HG03571 (cell line): ENCODE measurements at regions not wholly inside any gene's neighbourhood (a gene's known extent, or its start where the extent isn't known, plus 50 kb on each side); places are given as distances from the start of the nearest gene placed in this dataset.
"Not testable (repeated sequence)": the region's sequence is repeated elsewhere in the genome, so short reads cannot be mapped to it uniquely, and the experiment has no call there.

Source experiments
- ATAC-seq: cut with Tn5 transposase; IDR thresholded peaks from one replicate; pipeline ENCODE4 v1.9.1; 2021; ENCODE audit not compliant: unreplicated experiment

DNA sequence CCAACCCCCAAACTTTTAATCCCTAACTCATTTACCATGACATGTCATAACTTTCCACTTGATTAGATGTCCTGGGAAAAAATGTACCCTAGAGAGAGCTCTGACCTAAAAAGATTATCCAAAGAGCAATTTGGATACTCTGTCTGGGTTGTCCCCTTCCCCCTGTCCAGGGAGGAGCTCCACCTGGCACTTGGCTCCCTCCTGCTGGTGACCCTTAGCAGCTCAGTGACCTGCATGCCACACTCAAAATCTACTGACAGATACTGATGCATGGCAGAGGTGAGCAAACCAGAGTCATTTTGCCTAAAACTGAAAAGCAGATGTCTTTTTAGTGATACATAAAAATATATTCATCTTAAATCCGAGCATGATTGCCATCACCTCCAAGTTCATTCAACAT, 442.3 kb upstream of the CHRM3 start:
- ATAC-seq = no peak

DNA sequence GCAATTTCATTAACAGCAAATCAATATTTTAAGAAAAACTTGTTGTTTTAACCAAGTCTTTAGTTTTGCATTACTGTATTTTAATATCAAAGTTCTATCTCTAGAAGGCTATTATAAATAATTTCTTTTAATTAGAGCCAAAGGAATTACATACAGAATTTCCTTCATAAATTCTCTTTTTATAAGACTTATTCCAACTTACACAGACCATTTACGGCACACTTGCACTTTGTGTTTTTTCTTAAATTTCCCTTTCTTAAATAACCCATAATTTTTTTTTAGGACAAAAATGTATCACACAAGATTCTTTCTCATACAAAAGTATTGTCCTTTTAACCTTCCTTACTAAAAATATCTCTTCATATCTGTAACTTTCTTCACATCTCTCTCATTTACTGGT, 458.5 kb upstream of the CHRM3 start:
- no peak for ATAC-seq

DNA sequence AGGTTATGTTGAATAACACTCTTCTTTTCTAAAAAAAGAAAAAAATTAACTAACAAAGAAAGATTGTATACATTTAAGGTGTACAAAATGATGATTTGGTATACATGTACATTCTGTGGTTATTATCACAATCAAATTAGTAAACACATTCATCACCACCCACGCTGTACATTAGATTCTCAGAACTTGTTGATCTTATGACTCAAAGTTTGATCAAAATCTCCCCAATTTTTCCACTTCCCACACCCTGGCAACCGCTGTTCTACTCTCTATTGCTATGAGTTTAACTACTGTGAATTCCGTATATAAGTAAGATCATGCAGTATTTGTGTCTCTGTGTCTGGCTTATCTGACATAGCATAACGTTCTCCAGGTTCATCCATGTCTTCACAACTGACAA, 469.5 kb upstream of the CHRM3 start:
- no peak for ATAC-seq

DNA sequence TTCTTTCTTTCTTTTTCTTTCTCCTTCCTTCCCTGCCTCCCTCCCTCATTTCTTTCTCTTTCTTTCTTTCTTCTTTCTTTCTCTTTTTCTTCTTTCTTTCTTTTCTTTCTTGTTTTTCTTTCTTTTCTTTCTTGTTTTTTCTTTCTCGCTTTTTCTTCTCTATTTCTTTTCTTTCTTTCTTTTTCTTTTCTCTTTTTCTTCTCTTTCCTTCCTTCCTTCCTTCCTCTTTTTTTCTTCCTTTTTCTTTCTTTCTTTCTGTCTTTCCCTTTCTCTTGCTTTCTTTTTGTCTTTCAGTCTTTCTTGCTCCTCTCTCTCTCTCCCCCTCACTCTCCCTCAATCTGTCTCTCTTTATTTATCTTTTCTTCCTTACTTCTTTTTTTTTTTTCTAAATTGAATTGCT, 472.0 kb upstream of the CHRM3 start:
- ATAC-seq = no peak

DNA sequence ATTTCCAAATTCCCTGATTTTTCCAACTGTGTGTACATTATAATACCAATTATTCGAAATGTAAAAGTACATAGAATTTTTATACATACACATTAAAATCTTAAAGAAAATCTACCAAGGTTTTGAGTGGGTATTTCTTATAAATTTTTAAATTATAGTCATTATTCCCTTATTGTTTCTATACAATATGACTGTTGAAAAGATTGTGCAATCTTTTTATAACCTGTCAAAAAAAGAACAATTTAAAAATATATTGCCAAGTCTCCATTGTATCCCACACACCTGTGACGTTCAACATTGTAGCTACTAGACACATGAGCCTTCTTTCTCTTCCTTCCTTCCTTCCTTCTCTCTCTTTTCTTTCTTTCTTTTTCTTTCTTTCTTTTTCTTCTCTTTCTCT, 473.2 kb upstream of the CHRM3 start:
- no peak for ATAC-seq

DNA sequence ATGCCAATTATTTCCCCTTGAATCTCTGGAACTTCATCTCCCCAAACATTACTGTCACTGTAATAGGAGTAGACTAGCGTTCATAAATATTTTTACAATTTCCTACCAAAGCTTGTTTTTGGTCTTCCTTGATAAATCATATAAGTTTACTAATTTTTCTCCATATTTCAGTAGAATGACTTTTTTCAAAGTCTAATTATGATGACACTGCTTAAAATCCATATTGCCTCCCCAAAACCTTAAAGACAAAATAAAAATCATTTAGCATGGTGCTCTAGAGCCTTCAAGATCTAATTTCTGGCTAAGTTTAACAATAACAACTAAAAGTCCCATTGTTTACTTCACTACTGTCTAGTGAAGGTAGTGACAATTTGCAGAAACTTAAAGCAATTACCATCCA, 474.2 kb upstream of the CHRM3 start:
- no peak for ATAC-seq

DNA sequence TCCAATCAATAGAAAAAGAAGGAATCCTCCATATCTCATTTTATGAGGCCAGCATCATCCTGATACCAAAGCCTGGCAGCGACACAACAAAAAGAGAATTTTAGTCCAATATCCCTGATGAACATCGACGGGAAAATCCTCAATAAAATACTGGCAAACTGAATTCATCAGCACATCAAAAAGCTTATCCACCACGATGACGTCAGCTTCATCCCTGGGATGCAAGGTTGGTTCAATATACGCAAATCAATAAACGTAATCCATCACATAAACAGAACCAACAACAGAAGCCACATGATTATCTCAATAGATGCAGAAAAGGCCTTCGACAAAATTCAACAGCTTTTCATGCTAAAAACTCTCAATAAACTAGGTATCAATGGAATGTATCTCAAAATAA, 483.6 kb upstream of the CHRM3 start:
- not testable (repeated sequence) for ATAC-seq

DNA sequence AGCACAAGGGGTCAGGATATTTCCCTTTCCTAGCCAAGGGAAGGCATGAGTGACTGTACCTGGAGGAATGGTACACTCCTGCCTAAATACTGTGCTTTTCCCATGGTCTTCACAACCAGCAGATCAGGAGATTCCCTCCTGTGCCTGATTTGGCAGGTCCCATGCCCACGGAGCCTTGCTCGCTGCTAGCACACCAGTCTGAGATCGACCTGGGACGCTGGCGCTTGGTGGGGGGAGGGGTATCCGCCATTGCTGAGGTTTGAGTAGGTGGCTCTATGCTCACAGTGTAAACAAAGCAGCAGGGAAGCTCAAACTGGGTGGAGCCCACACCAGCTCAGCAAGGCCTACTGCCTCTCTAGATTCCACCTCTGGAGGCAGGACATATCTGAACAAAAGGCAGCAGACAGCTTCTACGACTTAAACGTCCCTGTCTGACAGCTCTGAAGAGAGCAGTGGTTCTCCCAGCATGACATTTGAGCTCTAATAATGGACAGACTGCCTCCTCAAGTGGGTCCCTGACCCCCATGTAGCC, 486.0 kb upstream of the CHRM3 start:
- ATAC-seq = no peak

DNA sequence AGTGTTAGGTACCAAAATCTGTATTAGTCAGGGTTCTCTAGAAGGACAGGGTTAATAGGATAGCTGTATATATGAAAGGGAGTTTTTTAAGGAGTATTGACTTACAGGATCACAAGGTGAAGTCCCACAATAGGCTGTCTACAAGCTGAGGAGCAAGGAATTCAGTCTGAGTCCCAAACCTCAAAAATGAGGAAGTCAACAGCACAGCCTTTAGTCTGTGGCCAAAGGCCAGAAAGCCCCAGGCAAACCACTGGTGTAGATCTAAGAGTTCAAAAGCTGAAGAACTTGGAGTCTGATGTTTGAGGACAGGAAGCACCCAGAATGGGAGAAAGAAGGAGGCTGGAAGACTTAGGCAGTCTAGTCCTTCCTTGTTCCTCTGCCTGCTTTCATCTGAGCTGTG, 487.5 kb upstream of the CHRM3 start:
- ATAC-seq = no peak

DNA sequence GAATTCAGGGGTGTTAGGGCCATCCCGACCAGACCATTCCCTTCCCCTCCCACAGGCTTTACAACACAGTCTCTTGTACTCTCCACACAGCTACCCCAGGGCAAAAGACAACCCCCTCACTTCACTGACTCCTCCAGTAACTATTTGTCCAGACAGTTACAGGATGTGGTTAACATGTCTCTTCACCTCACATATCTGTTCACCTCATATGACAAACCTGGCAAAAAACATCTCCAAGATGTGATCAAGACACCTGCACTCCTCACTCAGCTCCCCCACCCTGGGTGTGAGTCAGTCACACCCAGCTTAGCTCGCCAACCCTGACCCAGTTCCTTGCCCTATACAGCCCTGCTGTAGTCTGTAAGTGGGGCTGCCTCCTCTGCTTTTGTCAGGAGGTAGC, 490.5 kb upstream of the CHRM3 start:
- no peak for ATAC-seq

DNA sequence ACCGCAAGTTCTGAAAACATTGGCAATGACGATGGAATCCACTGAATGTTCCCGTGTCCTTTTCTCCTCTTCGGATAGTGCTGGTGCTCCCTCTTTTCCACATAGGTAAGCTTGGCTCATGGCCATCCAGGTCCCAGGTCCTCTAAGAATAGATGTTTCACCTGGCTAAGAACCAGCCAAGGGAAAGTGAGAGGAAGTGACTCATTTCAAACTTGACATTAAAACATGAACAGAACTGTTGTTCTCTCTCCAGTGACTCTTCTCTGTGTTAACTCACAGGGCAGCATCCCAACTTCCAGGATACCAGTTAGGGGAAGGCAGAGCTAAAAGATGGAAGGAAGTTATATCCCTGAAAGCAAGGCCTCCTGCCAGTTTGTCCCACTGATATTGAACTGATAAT, 493.8 kb upstream of the CHRM3 start:
- no peak for ATAC-seq

DNA sequence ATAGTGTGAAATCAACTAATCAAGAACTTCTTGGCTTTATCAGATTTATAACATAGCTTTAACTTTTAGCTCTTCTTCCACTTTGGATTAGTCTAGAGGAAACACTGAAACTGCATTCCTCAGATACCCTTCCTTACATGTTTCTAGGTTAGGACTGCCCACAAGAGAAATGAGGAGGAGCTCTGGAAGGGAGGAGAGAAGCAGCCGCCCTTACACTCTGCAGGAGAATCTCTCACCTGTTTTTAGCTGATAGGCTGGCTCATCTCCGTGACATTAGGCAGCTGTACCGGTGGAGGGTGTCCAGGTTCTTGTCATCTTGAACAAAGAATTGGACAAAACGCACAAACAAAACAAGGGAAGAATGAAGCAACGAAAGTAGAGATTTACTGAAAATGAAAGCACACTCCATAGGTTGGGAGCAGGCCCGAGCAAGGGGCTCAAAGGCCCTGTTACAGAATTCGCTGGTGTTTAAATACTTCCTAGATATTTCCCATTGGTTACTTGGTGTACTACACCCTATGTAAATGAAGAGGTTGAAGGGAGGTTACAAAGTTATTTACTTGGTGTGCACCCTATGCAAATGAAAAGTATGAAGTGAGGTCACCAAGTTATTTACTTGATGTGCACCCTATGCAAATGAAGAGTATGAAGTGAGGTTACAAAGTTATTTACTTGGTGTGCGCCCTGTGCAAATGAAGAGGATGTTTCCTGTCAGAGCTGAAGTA, 524.9 kb upstream of the CHRM3 start:
- no peak for ATAC-seq

DNA sequence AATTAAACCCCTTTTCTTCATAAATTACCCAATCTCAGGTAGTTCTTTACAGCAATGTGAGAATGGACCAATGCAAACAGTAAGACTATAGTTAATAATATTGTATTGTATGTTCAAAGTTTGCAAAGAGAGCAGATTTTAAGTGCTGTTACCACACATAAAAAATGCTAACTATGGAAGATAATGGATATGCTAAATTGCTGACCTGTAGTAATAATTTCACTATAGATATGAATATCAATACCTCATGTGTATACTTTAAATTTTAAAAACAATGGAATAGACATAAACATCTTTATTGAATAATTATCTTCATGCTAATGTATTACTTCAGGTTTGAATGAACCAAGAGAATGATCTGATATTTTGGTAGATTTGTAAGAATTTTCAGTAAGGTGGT, 552.4 kb upstream of the CHRM3 start:
- ATAC-seq = no peak

DNA sequence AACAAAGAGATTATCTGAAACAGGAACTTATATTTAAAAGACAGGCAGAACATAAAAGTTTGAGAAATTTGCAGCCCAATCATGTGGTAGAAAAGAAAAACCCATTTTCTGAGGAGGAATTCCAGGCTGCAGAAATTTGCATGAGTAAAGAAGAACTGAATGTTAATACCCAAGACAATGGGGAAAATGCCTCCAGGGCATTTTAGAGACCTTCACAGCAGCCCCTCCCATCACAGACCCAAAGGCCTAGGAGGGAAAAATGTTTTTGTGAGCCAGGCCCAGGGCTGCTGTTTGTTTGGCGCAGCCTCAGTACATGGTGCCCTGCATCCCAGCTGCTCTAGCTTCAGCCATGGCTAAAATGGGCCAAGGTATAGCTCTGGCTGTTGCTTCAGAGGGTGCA, 554.3 kb upstream of the CHRM3 start:
- ATAC-seq = no peak

DNA sequence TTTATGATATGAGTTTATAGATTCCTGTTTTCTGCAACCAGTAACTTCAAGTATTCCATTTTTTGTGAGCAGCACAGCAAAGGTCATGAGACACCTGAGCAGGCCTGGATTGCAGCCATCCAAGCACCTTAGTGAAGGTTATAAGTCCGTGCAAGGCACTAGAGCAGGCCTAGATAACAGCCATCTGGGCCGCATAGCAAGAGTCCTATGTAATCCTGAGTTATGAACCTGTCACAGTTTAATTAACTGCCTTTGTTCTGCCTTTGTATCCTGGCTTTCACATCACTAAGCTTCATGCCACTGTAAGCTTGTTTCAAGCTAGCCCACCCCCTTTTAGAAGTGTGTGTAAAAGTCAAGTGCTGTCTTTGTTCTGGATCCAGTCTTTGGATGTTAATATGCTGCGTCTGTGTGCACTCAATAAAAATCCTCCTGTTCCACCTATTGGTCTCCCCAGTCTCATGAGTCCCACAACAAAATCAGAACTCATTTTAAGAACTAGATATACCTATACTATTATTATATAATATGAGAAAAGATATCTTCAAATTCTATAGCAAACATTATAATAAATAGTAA, 556.2 kb upstream of the CHRM3 start:
- ATAC-seq = no peak

DNA sequence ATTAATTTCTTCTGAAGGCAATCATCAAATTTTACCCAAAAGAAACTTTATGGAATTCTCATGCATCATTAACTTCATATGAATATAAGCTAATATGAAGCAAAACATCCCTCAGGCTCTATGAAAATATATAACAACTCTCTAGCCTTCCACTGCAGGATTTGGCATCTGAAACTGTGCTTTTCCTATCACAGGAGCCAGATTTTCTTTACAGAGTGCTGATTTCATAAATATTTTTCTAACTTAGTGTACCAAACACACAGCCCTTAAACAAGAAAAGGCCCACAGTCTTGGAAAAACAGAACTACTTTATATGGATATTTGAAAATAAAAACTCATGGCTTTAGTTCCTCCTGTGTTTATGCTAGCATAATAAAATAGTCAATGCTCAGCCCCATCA, 559.5 kb upstream of the CHRM3 start:
- no peak for ATAC-seq

DNA sequence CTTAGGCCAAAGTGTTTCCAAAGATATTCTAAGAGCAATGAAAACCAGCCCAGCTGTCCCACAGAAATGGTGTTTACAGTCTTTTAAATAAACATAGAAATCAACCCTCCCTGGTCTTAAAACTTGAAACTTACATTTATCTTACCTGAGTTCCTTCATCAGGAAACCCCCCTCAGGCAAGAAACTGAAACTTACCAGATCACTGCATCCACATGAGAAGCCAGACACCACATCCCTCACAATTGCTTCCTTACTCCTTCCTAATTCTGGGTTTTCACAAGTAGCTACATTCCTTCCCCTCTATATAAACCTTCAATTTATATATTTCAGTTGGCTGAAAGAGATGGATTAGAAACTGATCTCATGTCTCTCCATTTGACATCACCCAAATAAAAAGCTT, 563.0 kb upstream of the CHRM3 start:
- ATAC-seq = no peak

DNA sequence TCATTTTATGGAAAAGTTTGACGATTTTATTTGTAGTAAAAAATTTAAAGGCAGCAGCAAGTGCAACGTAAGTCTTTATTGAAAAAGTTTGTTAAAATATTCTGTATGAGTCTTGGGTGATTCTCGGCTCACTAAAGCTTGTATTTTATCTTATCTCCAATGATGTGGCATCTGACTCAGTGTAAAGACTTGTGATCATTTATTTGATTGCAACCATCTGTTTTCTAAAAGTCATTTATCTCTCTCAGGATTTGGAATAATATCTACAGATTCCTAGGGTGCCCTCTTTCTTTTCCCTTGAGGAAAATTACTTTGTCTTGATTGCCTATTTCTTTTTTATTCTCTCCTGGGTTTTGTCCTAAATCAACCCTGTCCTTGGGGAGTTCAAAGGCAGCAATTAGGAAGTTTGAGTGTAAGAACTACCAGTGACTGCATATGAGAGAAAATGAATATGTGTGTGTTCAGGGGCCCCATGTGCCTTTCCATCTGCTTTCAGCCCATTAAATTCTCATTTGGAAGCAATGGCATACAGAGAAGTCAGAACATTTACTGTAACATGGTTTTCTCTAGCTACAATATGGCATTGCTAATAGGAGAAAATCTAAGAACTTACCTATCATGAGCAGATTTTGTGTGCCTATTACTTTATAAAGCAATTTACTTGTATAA, 575.0 kb upstream of the CHRM3 start:
- no peak for ATAC-seq

DNA sequence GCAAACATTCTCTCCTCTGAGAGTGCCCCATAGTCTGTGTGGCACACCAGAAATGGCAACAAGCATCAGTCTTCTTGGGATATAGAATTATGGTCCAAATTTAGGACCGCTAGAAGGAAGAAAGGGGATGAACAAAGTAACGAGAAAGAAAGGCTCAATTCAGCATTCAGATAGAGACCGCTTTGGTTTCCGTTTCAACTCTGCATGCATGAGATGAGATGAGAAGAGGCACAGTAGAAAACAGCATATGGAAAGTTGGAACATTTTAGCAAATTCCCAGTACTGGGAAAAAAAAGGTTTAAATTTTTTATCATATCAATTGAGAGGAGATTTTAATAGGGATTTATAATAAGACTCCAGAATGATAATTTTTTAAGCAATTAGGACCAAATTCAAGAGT, 595.5 kb upstream of the CHRM3 start:
- no peak for ATAC-seq

DNA sequence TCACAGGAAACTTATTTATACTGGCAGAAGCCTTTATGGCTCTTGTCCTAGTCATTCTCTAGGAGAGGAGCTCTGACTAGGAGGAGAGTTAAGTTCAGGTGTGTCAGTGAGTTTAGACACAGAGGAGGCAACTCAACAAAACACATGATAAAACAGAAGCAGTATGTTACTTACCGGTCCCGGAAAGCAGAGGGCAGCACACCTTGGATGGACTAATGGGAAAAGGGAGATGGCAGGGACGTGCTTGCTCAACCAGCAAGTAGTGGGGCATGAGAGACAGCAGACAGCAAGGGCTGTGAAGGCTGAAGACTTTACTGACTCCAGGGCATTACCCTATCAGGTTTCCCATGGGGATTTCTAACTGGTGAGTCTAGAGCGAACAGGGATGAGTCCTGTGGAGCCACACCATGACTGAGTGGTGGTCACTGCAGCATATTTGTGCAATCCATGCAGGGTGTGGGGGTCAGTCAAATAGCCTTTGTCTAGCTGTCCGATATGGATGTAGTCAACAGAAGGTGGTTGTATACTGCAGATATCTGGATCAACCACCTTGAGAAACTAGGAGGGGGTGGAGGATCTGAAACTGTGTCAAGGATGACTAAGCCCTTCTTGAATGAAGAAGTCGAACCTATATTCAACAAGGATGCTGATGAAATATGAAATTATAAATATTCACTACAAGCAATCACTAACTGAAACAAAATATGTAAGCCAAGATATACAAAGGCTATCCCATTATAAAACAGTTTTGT, 596.3 kb upstream of the CHRM3 start:
- no peak for ATAC-seq

DNA sequence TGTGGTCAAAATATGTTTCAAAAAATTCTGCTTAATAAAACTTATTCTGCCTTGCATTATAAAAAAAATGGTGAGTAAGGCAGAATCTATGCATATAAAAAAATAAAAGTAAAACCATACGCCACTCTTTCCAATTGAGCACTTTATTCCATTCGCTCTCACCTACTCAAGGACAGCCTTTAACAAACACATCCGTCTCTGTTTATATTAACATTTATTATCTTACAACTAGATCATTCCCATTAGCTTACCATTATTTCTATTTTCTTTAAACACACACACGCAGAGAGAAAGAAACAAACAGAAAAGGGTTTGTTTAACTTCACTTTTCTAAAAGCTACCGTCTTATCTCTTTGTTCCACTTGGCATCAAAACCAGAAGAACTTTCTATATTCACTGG, 598.9 kb upstream of the CHRM3 start:
- no peak for ATAC-seq

DNA sequence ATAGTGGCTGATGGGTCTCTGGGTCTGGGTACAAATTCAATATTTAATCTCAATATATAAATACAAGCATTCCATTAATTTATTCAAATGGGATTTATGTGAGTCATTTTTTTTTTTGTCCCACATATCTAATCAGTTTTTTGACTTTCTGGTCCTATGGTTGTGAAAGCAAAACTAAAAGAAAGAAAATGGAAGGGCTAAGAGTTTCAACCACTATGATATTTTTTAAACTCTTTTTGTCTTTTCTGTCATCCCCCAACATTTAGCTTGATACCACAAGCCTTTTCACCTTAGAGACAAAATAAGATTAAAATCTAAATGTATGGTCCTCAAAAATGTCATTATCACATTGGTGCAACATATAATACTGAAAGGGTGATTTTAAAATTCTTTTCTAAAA, 602.7 kb upstream of the CHRM3 start:
- no peak for ATAC-seq
